ENCODE measurements at regions not wholly inside any gene's neighbourhood (a gene's known extent, or its start where the extent isn't known, plus 50 kb on each side); places are given as distances from the start of the nearest gene placed in this dataset.

- H3K79me2 ChIP-seq (ENCODE audit: insufficient read depth, low read length) = no peaks in the 10 kb centered on the region
- no peaks in the 10 kb centered on the region for H3K36me3 ChIP-seq (ENCODE audit: control insufficient read depth in 1 of 2, insufficient read depth in 2 of 2, low read length in 2 of 2)
- H4K20me1 ChIP-seq (ENCODE audit: insufficient read depth) = no peaks in the 10 kb centered on the region
- H3K4me1 ChIP-seq (ENCODE audit: control insufficient read depth in 1 of 2, insufficient read depth in 2 of 2, low read length in 2 of 2) = no peaks in the 10 kb centered on the region
- H3K27ac ChIP-seq (ENCODE audit: low read depth, low read length) = no peak overlapping the region
- ChIA-PET CTCF (no interaction called here), RAD21 (ENCODE audit: low non-redundant PET in 1 of 2, low total read pairs in 2 of 2, uncharacterized antibody in 2 of 2, unreplicated experiment in 2 of 2) (no interaction called here), POLR2A (no interaction called here)
- DNase-seq (ENCODE audit: low read depth, low spot score) = no peak
- no peaks in the 10 kb centered on the region for H3K9me3 ChIP-seq (ENCODE audit: control insufficient read depth in 1 of 2, insufficient read depth in 1 of 2, low read depth in 1 of 2, low read length in 2 of 2)
- H2AFZ ChIP-seq (ENCODE audit: low read depth, low read length, poor library complexity, severe bottlenecking) = no peak overlapping the region
- H3K9ac ChIP-seq (ENCODE audit: low read length) = no peak overlapping the region
- intact Hi-C loops (cut with micrococcal nuclease) = no loop called here
- H3K4me3 ChIP-seq (replicated peaks in 1 of 2; ENCODE audit: low read depth in 1 of 2, low read length in 2 of 2) = no peak overlapping the region
- TF ChIP-seq, protein P1, sequence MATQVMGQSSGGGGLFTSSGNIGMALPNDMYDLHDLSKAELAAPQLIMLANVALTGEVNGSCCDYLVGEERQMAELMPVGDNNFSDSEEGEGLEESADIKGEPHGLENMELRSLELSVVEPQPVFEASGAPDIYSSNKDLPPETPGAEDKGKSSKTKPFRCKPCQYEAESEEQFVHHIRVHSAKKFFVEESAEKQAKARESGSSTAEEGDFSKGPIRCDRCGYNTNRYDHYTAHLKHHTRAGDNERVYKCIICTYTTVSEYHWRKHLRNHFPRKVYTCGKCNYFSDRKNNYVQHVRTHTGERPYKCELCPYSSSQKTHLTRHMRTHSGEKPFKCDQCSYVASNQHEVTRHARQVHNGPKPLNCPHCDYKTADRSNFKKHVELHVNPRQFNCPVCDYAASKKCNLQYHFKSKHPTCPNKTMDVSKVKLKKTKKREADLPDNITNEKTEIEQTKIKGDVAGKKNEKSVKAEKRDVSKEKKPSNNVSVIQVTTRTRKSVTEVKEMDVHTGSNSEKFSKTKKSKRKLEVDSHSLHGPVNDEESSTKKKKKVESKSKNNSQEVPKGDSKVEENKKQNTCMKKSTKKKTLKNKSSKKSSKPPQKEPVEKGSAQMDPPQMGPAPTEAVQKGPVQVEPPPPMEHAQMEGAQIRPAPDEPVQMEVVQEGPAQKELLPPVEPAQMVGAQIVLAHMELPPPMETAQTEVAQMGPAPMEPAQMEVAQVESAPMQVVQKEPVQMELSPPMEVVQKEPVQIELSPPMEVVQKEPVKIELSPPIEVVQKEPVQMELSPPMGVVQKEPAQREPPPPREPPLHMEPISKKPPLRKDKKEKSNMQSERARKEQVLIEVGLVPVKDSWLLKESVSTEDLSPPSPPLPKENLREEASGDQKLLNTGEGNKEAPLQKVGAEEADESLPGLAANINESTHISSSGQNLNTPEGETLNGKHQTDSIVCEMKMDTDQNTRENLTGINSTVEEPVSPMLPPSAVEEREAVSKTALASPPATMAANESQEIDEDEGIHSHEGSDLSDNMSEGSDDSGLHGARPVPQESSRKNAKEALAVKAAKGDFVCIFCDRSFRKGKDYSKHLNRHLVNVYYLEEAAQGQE (IDR thresholded peaks at IDR 0.05; ENCODE audit: low read depth) = no peak
- TF ChIP-seq ZFX (IDR thresholded peaks at IDR 0.05) (no peak), EGR1 (IDR thresholded peaks at IDR 0.05; ENCODE audit: low read depth) (no peak), TCF7L2 (IDR thresholded peaks at IDR 0.05; ENCODE audit: borderline replicate concordance, extremely low read depth, insufficient read depth, insufficient read length) (no peak), JUND (IDR thresholded peaks at IDR 0.05) (no peak), RAD21 (IDR thresholded peaks at IDR 0.05; ENCODE audit: low read depth) (no peak), ZBTB33 (IDR thresholded peaks at IDR 0.05; ENCODE audit: extremely low read depth, insufficient replicate concordance, low read length) (no peak), POLR2AphosphoS5 (IDR thresholded peaks at IDR 0.05; ENCODE audit: low read depth, low read length) (no peak), ATF3 (IDR thresholded peaks at IDR 0.05) (no peak), EZH2 (IDR thresholded peaks at IDR 0.05) (no peak), CEBPB (IDR thresholded peaks at IDR 0.05; ENCODE audit: low read depth) (no peak), SP1 (IDR thresholded peaks at IDR 0.05; ENCODE audit: low read depth) (no peak), SRF (IDR thresholded peaks at IDR 0.05; ENCODE audit: low read depth) (no peak), ZNF274 (IDR thresholded peaks at IDR 0.05; ENCODE audit: low read depth, low read length) (no peak), SIN3A (IDR thresholded peaks at IDR 0.05; ENCODE audit: low read depth) (no peak)
- TF ChIP-seq, protein P2, sequence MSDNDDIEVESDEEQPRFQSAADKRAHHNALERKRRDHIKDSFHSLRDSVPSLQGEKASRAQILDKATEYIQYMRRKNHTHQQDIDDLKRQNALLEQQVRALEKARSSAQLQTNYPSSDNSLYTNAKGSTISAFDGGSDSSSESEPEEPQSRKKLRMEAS (IDR thresholded peaks at IDR 0.05) = no peak
- no peak for ATAC-seq
- H3K27me3 ChIP-seq (ENCODE audit: insufficient read depth, low read length) = peaks cover 28% of the 10 kb centered on the region
- no TSS peak for BruUV-seq (replicated peaks)
- no peak overlapping the region for H3K4me2 ChIP-seq (ENCODE audit: low read length)
- no peaks in the 10 kb centered on the region for H3K9me2 ChIP-seq (ENCODE audit: insufficient read depth)
Measured at GRCh38 chr22:49033616-49034015, 794.1 kb downstream of the BRD1 start.
